Stimulated activated naive B cell treated with anti-CD40 and anti-IgM and Interleukin-4, amounts not matched to agents 10 μg/mL and 1 μg/mL and 100 μg/mL, for 72 hours (primary cell): ENCODE measurements at regions not wholly inside any gene's neighbourhood (a gene's known extent, or its start where the extent isn't known, plus 50 kb on each side); places are given as distances from the start of the nearest gene placed in this dataset.

Experiments
- ATAC-seq, 2 donors: fragments of 150-1000 bp; cut with Tn5 transposase; replicated peaks; 2 replicates each; pipeline ENCODE4 v1.10.0; 2021; ENCODE audit warnings: moderate library complexity in 1 of 2
- DNase-seq: peaks from one replicate; pipeline ENCODE4 v3.0.0; 2021
- H3K27ac Mint-ChIP-seq: one replicate; pipeline ENCODE4 v1.8.0; 2022; ENCODE audit warnings: mild to moderate bottlenecking, mixed read lengths
- H3K27me3 Mint-ChIP-seq, 2 donors: one replicate each; pipeline ENCODE4 v1.8.0; 2022; ENCODE audit warnings: mixed read lengths in 2 of 2
- H3K36me3 Mint-ChIP-seq, 2 donors: one replicate each; pipeline ENCODE4 v1.8.0; 2022; ENCODE audit warnings: mixed read lengths in 2 of 2, mild to moderate bottlenecking in 1 of 2
- H3K4me1 Mint-ChIP-seq, 2 donors: one replicate each; pipeline ENCODE4 v1.8.0; 2022; ENCODE audit warnings: mixed read lengths in 2 of 2, mild to moderate bottlenecking in 1 of 2
- H3K4me3 Mint-ChIP-seq, 2 donors: one replicate each; pipeline ENCODE4 v1.8.0; 2022; ENCODE audit warnings: mild to moderate bottlenecking in 2 of 2, mixed read lengths in 2 of 2, moderate library complexity in 1 of 2
- H3K9me3 Mint-ChIP-seq, 2 donors: one replicate each; pipeline ENCODE4 v1.8.0; 2022; ENCODE audit warnings: mixed read lengths in 2 of 2, mild to moderate bottlenecking in 1 of 2

- Mint-ChIP-seq H3K27ac (no peak overlapping the region), H3K36me3 (peaks cover 2 to 4% of the 10 kb centered on the region in 2 donors), H3K27me3 (peaks cover 34 to 48% of the 10 kb centered on the region in 2 donors), H3K9me3 (peaks cover 11 to 21% of the 10 kb centered on the region in 2 donors), H3K4me1 (no peaks in the 10 kb centered on the region), H3K4me3 (no peak overlapping the region)
- ATAC-seq (no peak), DNase-seq (no peak)
These were observed 74.2 kb upstream of the C14orf180 start for GRCh38 chr14:104505085-104506074.

GRCh38 chr14:104506461-104507253, 72.9 kb upstream of the C14orf180 start:
- ATAC-seq = no peak
- no peak overlapping the region for H3K4me3 Mint-ChIP-seq
- H3K27me3 Mint-ChIP-seq = peaks cover 34 to 48% of the 10 kb centered on the region in 2 donors
- H3K36me3 Mint-ChIP-seq = peaks cover 2 to 4% of the 10 kb centered on the region in 2 donors
- no peaks in the 10 kb centered on the region for H3K4me1 Mint-ChIP-seq
- H3K9me3 Mint-ChIP-seq = peaks cover 11 to 16% of the 10 kb centered on the region in 2 donors
- no peak overlapping the region for H3K27ac Mint-ChIP-seq
- DNase-seq = no peak

GRCh38 chr14:104507443-104507842, 72.1 kb upstream of the C14orf180 start:
- DNase-seq (no peak), ATAC-seq (no peak)
- Mint-ChIP-seq H3K4me3 (no peak overlapping the region), H3K27ac (no peak overlapping the region), H3K27me3 (peaks cover 33 to 54% of the 10 kb centered on the region in 2 donors), H3K9me3 (peaks cover 7 to 8% of the 10 kb centered on the region in 2 donors), H3K4me1 (no peaks in the 10 kb centered on the region), H3K36me3 (no peaks in the 10 kb centered on the region)

- Mint-ChIP-seq H3K9me3 (no peaks in the 10 kb centered on the region), H3K36me3 (no peaks in the 10 kb centered on the region), H3K4me1 (no peaks in the 10 kb centered on the region)
These were observed 69.9 kb upstream of the C14orf180 start for GRCh38 chr14:104509673-104510072.

GRCh38 chr14:104510216-104510615, 69.3 kb upstream of the C14orf180 start:
- no peaks in the 10 kb centered on the region for H3K4me1 Mint-ChIP-seq
- peaks cover 28 to 45% of the 10 kb centered on the region in 2 donors for H3K27me3 Mint-ChIP-seq
- DNase-seq = no peak
- no peaks in the 10 kb centered on the region for H3K36me3 Mint-ChIP-seq
- no peaks in the 10 kb centered on the region for H3K9me3 Mint-ChIP-seq
- H3K4me3 Mint-ChIP-seq = no peak overlapping the region
- no peak for ATAC-seq
- no peak overlapping the region for H3K27ac Mint-ChIP-seq

More at GRCh38 chr14:104509673-104510072, 69.9 kb upstream of the C14orf180 start:
- H3K27ac Mint-ChIP-seq = no peak overlapping the region
- H3K27me3 Mint-ChIP-seq = peaks cover 24 to 45% of the 10 kb centered on the region in 2 donors
- DNase-seq = no peak
- no peak for ATAC-seq
- H3K4me3 Mint-ChIP-seq = no peak overlapping the region

- Mint-ChIP-seq H3K36me3 (no peaks in the 10 kb centered on the region), H3K9me3 (no peaks in the 10 kb centered on the region), H3K27me3 (peaks cover 25 to 38% of the 10 kb centered on the region in 2 donors), H3K27ac (peak overlapping the region; percentile 4), H3K4me3 (no peak overlapping the region), H3K4me1 (no peaks in the 10 kb centered on the region)
- DNase-seq (no peak), ATAC-seq (no peak)
These were observed 68.6 kb upstream of the C14orf180 start for GRCh38 chr14:104510794-104511611.

GRCh38 chr14:104512061-104512460, 67.5 kb upstream of the C14orf180 start:
- Mint-ChIP-seq H3K36me3 (no peaks in the 10 kb centered on the region), H3K27me3 (peaks cover 19 to 31% of the 10 kb centered on the region in 2 donors), H3K4me1 (no peaks in the 10 kb centered on the region), H3K4me3 (no peak overlapping the region), H3K9me3 (peaks cover 0 to 6% of the 10 kb centered on the region in 2 donors), H3K27ac (no peak overlapping the region)
- no peak for DNase-seq
- ATAC-seq = no peak

GRCh38 chr14:104512771-104513640, 66.6 kb upstream of the C14orf180 start:
- Mint-ChIP-seq H3K27ac (no peak overlapping the region), H3K27me3 (peaks cover 16 to 21% of the 10 kb centered on the region in 2 donors), H3K9me3 (peaks cover 4 to 8% of the 10 kb centered on the region in 2 donors), H3K4me1 (no peaks in the 10 kb centered on the region), H3K4me3 (no peak overlapping the region), H3K36me3 (no peaks in the 10 kb centered on the region)
- DNase-seq (no peak), ATAC-seq (no peak)

- DNase-seq = no peak
- H3K27me3 Mint-ChIP-seq = peaks cover 14 to 15% of the 10 kb centered on the region in 2 donors
- no peak overlapping the region for H3K27ac Mint-ChIP-seq
- peaks cover 5 to 9% of the 10 kb centered on the region in 2 donors for H3K9me3 Mint-ChIP-seq
- no peak overlapping the region for H3K4me3 Mint-ChIP-seq
- no peaks in the 10 kb centered on the region for H3K4me1 Mint-ChIP-seq
- ATAC-seq = no peak
- no peaks in the 10 kb centered on the region for H3K36me3 Mint-ChIP-seq
These were observed 65.9 kb upstream of the C14orf180 start for GRCh38 chr14:104513641-104514046.

- no peak for DNase-seq
- Mint-ChIP-seq H3K36me3 (no peaks in the 10 kb centered on the region), H3K9me3 (peaks cover 5 to 9% of the 10 kb centered on the region in 2 donors), H3K27me3 (peaks cover 14 to 15% of the 10 kb centered on the region in 2 donors), H3K4me3 (no peak overlapping the region), H3K4me1 (no peaks in the 10 kb centered on the region), H3K27ac (no peak overlapping the region)
- ATAC-seq = no peak
These were observed 65.3 kb upstream of the C14orf180 start for GRCh38 chr14:104514156-104514848.

GRCh38 chr14:104515059-104515810, 64.3 kb upstream of the C14orf180 start:
- ATAC-seq = no peak
- H3K9me3 Mint-ChIP-seq = peaks cover 5 to 9% of the 10 kb centered on the region in 2 donors

More at GRCh38 chr14:104515059-104515810, 64.3 kb upstream of the C14orf180 start:
- Mint-ChIP-seq H3K4me1 (no peaks in the 10 kb centered on the region), H3K27ac (no peak overlapping the region), H3K4me3 (no peak overlapping the region), H3K36me3 (no peaks in the 10 kb centered on the region), H3K27me3 (peaks cover 15 to 20% of the 10 kb centered on the region in 2 donors)
- no peak for DNase-seq
